GM19324 (cell line): ENCODE measurements at regions not wholly inside any gene's neighbourhood (a gene's known extent, or its start where the extent isn't known, plus 50 kb on each side); places are given as distances from the start of the nearest gene placed in this dataset.
"Not testable (repeated sequence)": the region's sequence is repeated elsewhere in the genome, so short reads cannot be mapped to it uniquely, and the experiment has no call there.

Experiments
- ATAC-seq: cut with Tn5 transposase; IDR thresholded peaks from one replicate; pipeline ENCODE4 v1.9.1; 2021; ENCODE audit warnings: mild to moderate bottlenecking, moderate library complexity; ENCODE audit not compliant: unreplicated experiment, low FRiP score

- not testable (repeated sequence) for ATAC-seq
Observed at GRCh38 chr10:78096486-78096885, 62.8 kb downstream of the RPS24 start.

GRCh38 chr10:78102593-78102992 is 68.9 kb downstream of the RPS24 start:
- ATAC-seq: not testable (repeated sequence)

GRCh38 chr10:78109210-78109609 is 75.5 kb downstream of the RPS24 start:
- ATAC-seq: no peak

DNA sequence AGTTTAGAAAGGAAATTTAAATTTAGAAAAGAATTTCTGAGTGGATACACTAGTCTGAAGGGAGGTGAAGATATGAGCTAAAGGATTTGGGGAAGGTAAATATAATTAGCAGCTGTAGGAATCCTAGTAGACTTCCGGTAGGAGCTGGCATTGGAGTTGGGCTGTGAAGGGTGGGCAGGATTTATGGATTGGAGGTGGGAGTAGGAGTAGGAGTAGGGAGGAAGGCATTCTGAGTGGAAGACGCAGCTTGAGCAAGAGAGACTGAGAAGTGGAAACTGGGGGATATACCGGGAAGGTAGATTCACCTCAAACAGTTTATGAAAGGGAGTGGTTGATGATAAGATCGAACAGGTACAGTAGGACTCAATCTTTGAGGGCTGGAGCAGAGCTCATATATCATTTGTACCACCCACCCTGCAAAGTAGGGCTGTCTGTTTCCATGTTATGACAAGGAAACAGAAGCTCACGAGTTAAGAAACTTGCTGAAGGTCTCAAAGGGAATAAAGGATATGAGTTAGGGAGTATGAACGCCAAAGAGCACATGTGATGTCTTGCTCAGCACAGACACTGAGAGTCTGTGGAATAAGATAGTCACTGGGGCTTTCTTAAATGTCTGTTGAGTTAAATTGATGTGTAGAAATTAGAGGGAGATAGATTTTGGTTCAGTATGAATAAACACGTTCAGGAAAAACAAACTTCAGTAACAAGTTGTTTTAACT is 81.6 kb downstream of the RPS24 start:
- no peak for ATAC-seq

DNA sequence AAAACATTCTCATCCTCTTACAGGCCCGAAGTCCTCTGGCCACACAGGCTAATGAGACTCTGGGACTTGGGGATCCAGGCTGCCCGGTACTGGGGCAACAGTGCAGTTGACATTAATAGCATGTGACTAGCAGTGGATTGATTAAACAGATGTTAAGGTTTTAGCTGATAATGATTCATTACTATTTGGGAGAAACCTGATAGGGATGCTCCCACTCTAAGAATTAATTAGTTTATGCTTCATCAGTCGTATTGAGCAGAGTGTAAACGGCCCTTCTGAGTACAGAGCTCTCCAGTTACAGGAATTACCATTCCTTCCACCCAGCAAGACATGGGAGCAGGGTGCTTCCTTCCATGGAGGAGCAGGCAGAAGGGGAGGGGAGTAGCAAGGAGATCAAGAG is 82.7 kb downstream of the RPS24 start:
- no peak for ATAC-seq

DNA sequence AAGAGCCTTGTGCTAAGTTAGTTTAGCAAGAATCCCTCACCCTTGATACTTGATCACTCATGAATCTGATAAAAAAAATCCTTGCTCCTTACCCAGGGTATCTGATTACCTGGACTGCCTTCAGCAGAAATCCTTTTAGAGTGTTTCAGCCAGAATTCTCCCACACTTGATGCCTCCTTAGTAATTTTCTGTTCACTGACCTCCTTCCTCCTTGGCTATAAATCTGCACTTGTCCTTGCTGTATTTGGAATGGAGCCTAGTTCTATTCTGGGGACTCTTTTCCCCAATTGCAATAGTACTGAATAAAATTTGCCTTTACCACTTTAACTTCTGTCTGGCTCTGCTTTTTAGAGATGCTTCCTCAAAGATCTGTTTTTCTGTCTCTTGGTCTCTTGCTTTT is 84.9 kb downstream of the RPS24 start:
- ATAC-seq: no peak

GRCh38 chr10:78121801-78122200 is 88.1 kb downstream of the RPS24 start:
- no peak for ATAC-seq

- no peak for ATAC-seq
Observed at GRCh38 chr10:78124167-78124566, 90.5 kb downstream of the RPS24 start.

- ATAC-seq: no peak
Observed at GRCh38 chr10:78129211-78129610, 95.5 kb downstream of the RPS24 start.

DNA sequence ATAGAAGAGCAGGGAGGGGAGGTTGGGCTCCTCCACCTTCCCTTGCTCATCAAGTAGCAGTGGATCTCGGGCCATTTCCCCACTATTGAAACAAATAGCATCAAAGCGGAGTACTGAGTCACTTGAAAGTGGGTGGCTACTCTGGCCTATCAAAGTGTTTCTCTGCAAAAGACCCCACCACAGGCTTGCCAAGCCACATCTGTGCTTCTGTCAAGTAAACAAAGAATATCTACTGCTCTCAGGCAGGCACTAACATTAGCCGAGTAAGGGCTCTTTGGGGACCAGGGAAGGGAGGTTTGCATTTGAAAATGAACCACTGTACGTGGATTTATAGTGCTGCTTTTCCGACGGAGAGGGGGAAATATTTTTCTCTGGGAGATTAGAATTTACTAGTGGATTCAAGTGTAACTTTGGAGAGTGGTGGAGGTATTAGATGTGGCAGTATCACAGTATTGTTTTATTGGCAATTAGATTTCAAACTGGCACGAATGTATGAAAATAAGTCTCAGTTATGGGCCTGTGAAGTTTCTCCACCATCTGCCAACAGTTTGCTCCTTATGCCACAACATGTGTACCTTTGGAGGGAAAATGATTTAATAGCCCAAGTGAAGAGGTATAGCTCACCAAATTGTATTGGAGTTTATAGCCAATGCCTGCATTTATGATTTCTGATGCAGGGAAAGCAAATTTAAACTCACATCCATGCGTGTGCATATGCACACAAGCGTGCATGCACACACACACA is 97.5 kb downstream of the RPS24 start:
- no peak for ATAC-seq

- ATAC-seq: no peak
Observed at GRCh38 chr10:78134773-78135306, 101.2 kb downstream of the RPS24 start.

GRCh38 chr10:78137147-78137546 is 103.5 kb downstream of the RPS24 start:
- no peak for ATAC-seq

- ATAC-seq: no peak
Observed at GRCh38 chr10:78139341-78139740, 105.7 kb downstream of the RPS24 start.

DNA sequence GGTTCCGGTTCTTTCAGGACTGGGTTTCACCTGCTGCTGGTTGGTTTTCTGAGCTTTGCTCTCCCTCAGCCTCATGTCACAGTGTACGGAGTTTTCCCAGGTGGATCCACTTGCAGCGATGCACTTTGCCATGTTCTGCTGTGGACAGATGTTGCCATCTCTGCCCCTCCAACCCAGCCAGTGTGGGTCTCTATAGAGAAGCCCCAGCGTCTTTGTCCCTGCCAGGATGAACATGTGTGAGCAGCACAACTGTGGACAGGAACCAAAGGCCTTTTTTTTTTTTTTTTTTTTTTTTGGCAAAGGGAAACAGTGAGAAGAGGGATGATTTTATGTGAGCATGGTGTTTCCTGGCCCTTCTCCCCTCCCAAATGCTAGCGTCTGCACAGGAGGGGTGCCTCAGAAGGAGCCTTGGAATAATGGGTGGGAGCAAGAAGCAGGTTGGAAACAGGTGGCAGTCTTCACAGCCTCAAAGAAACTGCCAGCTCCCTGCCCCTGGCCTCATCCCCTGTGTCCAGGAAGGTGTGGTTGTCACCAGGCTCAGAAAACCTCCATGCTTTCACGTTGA is 106.5 kb downstream of the RPS24 start:
- no peak for ATAC-seq

DNA sequence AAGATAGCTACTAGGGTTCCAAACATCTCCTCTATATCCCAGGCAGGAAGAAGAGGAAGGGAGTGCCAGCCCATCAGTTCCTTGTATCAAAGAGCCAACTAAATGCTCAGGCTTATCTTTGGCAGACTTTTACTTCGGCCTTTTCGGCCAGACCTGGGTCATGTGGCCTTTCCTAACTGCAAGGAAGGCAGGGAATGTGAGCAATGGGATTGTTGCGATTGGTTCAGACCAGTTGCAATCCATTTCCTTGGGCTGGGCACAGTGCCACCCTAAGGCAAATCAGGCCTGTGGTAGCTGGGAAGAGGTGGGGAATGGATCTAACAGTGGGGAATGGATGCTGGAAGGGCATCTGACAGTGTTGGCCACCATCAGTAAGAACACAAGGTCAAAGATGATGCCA is 109.9 kb downstream of the RPS24 start:
- ATAC-seq: no peak

DNA sequence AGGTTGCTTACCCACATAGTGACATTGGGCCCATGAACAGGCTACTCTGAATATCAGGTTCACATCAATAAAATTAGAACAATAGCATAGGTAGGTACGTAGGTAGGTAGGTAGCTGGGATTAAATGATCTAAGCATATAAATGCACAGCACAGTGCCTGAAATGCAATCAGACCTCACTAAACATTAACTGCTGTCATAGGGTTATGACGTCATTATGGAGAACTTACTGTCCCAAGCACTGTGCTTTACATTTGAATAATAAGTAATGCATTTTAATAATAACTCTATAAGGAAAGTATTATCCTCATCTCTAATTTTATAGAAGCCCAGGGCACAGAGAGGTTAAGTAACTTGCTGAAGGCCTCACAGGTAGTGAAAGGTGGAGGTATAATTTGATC is 112.5 kb downstream of the RPS24 start:
- ATAC-seq: no peak

DNA sequence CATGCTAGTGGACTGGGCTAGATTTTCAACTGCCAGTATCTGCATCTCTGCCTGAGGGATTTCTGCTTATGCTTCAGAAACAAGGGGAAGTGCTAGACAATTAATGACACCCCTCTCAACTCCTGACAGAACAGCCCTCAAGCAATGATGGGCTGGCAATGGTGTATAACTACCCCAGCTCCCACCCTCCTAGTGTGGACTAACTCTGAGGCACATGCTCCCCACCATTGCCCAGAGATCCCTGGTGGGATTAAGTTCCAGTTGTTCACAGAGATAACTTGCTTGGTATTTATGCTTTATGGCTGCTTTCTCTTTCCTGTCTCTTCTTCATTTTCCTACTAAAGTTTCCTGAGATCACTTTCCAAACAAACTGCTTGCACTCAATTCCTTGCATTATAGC is 113.5 kb downstream of the RPS24 start:
- ATAC-seq: no peak

DNA sequence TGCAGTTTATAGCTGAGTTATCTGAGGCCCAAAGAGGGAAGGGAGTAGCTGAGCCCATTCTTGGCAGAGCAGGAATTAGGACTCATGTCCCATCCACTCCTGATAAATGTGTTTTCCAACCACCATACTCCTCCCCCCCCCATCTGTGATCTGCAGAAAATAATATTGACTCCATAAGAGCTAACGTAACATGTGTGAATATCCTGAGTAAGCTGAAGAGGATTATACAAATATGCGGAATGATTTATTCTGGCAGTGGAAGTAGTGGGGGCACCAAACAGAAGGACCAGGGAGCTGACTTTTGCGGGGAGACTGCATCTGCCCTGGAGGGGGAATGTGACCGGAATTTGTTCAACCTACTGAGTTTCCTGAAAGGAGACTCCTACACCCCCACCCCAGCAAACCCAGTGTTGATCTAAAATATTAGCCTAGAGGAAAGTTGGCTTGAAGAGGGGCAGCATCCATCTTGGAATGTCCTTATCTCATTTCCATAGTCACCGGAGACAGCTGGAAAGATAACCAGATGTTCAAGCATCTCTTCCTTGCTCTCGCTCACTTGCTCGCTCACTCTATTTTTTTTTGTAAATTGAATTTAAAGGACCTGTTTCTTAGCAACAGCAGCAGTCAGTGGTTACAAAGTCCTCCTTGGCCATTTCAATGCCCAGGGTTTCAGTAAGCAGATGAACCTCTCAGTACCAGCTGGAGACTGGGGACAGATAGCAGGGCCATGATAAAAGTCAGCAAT is 114.7 kb downstream of the RPS24 start:
- ATAC-seq: no peak

DNA sequence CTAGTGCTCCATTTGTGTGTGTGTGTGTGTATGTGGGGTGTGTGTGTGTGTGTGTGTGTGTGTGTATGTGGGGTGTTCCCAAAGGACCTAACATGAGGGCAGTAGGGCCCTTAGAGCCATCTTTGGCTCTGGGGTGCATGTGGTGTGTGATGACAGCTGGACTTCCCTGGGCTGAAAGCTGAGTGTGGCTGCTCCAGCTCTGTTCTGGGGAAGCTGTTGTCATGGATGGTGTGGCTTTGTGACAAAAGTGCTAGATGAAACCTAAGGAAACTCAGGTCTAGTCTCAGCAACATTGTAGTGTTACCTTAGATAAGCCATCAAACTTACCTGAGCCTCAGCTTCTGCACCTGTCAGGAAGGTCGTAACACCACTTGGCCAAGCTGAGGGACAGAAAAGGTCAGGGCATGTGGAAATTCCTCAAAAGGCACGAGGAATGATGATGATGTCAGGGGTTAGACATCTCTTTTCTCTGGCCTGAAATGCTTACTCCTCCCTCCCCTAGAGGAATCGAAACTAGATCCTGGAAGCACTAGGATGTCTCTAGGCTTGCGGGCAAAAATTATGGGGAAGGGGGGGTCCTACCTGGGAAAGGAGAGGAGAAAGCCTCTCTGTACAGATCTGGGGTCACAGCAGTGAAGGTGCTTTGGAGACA is 115.4 kb downstream of the RPS24 start:
- no peak for ATAC-seq

GRCh38 chr10:78150756-78151155 is 117.1 kb downstream of the RPS24 start:
- no peak for ATAC-seq
